WTC11 (cell line): ENCODE measurements at regions not wholly inside any gene's neighbourhood (a gene's known extent, or its start where the extent isn't known, plus 50 kb on each side); places are given as distances from the start of the nearest gene placed in this dataset.

Experiments used
- ATAC-seq: fragments of 200-7000 bp; cut with Tn5 transposase; 2 replicates; pipeline ENCODE4 v1.10.0; 2021; ENCODE audit warnings: mild to moderate bottlenecking, moderate library complexity
- CTCF ChIA-PET: fragments of 300-600 bp; sonication (Branson Sonifier 250); formaldehyde crosslinking; loops from one replicate; lab custom pipeline; 2021; ENCODE audit warnings: antibody characterized with exemption; lab: Charles Lee
- POLR2A ChIA-PET: fragments of 350-600 bp; sonication (Branson Sonifier 250); formaldehyde crosslinking; loops from one replicate; lab custom pipeline; 2021; ENCODE audit warnings: antibody characterized with exemption; lab: Charles Lee
- DNase-seq: peaks from one replicate; pipeline ENCODE4 v3.0.0; 2021; ENCODE audit warnings: low spot score
- H3K27ac Mint-ChIP-seq: 2 replicates; pipeline ENCODE4 v1.8.0; 2021; ENCODE audit warnings: mixed read lengths
- H3K27me3 Mint-ChIP-seq: 2 replicates; pipeline ENCODE4 v1.8.0; 2021; ENCODE audit warnings: low read depth, mild to moderate bottlenecking, moderate library complexity, mixed read lengths
- H3K36me3 Mint-ChIP-seq: 2 replicates; pipeline ENCODE4 v1.8.0; 2021; ENCODE audit warnings: mixed read lengths
- H3K4me1 Mint-ChIP-seq: 2 replicates; pipeline ENCODE4 v1.8.0; 2022; ENCODE audit warnings: mixed read lengths
- H3K4me3 Mint-ChIP-seq: 2 replicates; pipeline ENCODE4 v1.8.0; 2021; ENCODE audit warnings: mild to moderate bottlenecking, moderate library complexity, mixed read lengths
- H3K9me3 Mint-ChIP-seq: 2 replicates; pipeline ENCODE4 v1.8.0; 2021; ENCODE audit warnings: mixed read lengths
- CBFB ChIP-seq: sonication (generic); formaldehyde crosslinking; IDR thresholded peaks from 2 replicates; pipeline ENCODE4 v1.8.1; 2022; ENCODE audit warnings: mild to moderate bottlenecking, low read depth, missing genetic modification reagents
- E2F4 ChIP-seq: sonication (generic); formaldehyde crosslinking; IDR thresholded peaks from 2 replicates; pipeline ENCODE4 v1.8.1; 2022; ENCODE audit warnings: low read depth, mild to moderate bottlenecking, moderate library complexity, missing genetic modification reagents, borderline replicate concordance
- ELF4 ChIP-seq: sonication (generic); formaldehyde crosslinking; IDR thresholded peaks from 2 replicates; pipeline ENCODE4 v1.8.1; 2022; ENCODE audit warnings: low read depth, mild to moderate bottlenecking, moderate library complexity, missing genetic modification reagents
- EMX1 ChIP-seq: fragments of 250-450 bp; sonication (Bioruptor Pico); IDR thresholded peaks from 2 replicates; pipeline ENCODE4 v1.8.0; 2021; ENCODE audit warnings: mild to moderate bottlenecking
- FOXP4 ChIP-seq: sonication (generic); formaldehyde crosslinking; IDR thresholded peaks from 2 replicates; pipeline ENCODE4 v1.8.0; 2022; ENCODE audit warnings: mild to moderate bottlenecking, missing genetic modification reagents
- GABPB1 ChIP-seq: sonication (generic); formaldehyde crosslinking; IDR thresholded peaks from 2 replicates; pipeline ENCODE4 v1.8.1; 2023; ENCODE audit warnings: mild to moderate bottlenecking, missing genetic modification reagents
- HMGA2 ChIP-seq: fragments of 250-450 bp; sonication (Bioruptor Pico); IDR thresholded peaks from 2 replicates; pipeline ENCODE4 v1.4.0; 2021; ENCODE audit warnings: mild to moderate bottlenecking, moderate library complexity
- IRF2 ChIP-seq: sonication (generic); formaldehyde crosslinking; IDR thresholded peaks from 2 replicates; pipeline ENCODE4 v1.8.0; 2022; ENCODE audit warnings: low read depth, missing genetic modification reagents, borderline replicate concordance
- JAZF1 ChIP-seq: fragments of 250-450 bp; sonication (Bioruptor Pico); IDR thresholded peaks from 2 replicates; pipeline ENCODE4 v1.9.0; 2021; ENCODE audit warnings: moderate library complexity, mild to moderate bottlenecking, inconsistent platforms
- KAT7 ChIP-seq: sonication (generic); formaldehyde crosslinking; IDR thresholded peaks from 2 replicates; pipeline ENCODE4 v1.8.1; 2023; ENCODE audit warnings: missing genetic modification reagents, mild to moderate bottlenecking, borderline replicate concordance
- NFE2L1 ChIP-seq: sonication (generic); formaldehyde crosslinking; IDR thresholded peaks from 2 replicates; pipeline ENCODE4 v1.8.1; 2023; ENCODE audit warnings: missing genetic modification reagents
- PRRX2 ChIP-seq: fragments of 250-450 bp; sonication (Bioruptor Pico); IDR thresholded peaks from 2 replicates; pipeline ENCODE4 v1.8.0; 2021; ENCODE audit warnings: mild to moderate bottlenecking
- TEAD4 ChIP-seq: sonication (generic); formaldehyde crosslinking; IDR thresholded peaks from 2 replicates; pipeline ENCODE4 v1.8.0; 2022; ENCODE audit warnings: mild to moderate bottlenecking, missing genetic modification reagents
- TP53 ChIP-seq: sonication (generic); formaldehyde crosslinking; IDR thresholded peaks from 2 replicates; pipeline ENCODE4 v1.8.1; 2023; ENCODE audit warnings: mild to moderate bottlenecking, missing genetic modification reagents
- ZNF138 ChIP-seq: sonication (generic); formaldehyde crosslinking; conservative IDR thresholded peaks from 2 replicates; pipeline ENCODE4 v1.8.1; 2022; ENCODE audit warnings: mild to moderate bottlenecking, moderate library complexity, missing genetic modification reagents
- ZNF263 ChIP-seq: sonication (generic); formaldehyde crosslinking; IDR thresholded peaks from 2 replicates; pipeline ENCODE4 v1.8.1; 2022; ENCODE audit warnings: low read depth, mild to moderate bottlenecking, moderate library complexity, missing genetic modification reagents
- ZNF671 ChIP-seq: fragments of 250-450 bp; sonication (Bioruptor Pico); IDR thresholded peaks from 2 replicates; pipeline ENCODE4 v1.8.0; 2021; ENCODE audit warnings: mild to moderate bottlenecking
- TF ChIP-seq, protein P1 (sequence below): fragments of 250-450 bp; sonication (Bioruptor Pico); IDR thresholded peaks from 2 replicates; pipeline ENCODE4 v1.8.0; 2021; ENCODE audit warnings: mild to moderate bottlenecking
- TF ChIP-seq, protein P2 (sequence below): sonication (generic); formaldehyde crosslinking; IDR thresholded peaks from 2 replicates; pipeline ENCODE4 v1.8.0; 2022; ENCODE audit warnings: missing genetic modification reagents

DNA sequence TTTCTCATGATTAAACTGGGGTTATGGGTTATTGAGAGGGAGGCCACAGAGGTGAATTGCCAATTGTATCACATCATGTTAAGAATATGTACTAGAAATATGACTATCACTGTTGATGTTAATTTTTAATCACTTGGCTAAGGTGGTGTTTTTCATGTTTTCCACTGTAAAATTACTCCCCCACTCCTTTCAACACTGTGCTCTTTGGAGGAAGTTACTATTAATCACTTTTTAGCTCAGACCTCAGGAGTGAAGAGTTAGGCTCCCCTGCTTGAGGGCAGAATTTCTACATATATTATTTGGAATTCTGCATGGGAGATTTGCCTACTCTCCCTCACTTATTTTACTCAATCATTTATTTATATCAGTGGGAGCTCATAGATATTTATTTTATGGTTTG is 76.0 kb upstream of the OSR1 start:
- CTCF ChIA-PET, result no interaction called here
- peaks cover 8% of the 10 kb centered on the region for H3K4me1 Mint-ChIP-seq
- ATAC-seq, result no peak

DNA sequence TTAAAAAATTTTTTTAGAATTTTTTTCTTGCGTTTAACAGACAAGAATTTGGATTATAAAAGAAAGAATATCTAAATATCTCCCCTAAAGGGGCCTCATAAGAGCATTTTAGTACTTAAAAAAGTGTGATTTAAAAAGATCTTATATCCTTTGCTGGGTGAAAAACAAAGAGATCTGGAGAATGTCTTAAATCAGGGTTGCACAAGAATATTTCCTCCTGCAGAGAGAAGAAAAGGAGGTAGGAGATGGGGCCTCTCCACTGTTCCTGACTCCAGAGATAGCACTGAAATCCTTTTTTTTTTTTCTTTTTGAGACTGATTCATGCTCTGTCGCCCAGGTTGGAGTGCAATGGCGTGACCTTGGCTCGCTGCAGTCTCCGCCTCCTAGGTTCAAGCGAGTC is 68.5 kb upstream of the OSR1 start:
- DNase-seq, result no peak
- H3K4me3 Mint-ChIP-seq, result no peak overlapping the region
- peaks cover 23% of the 10 kb centered on the region for H3K4me1 Mint-ChIP-seq
- H3K27me3 Mint-ChIP-seq, result no peaks in the 10 kb centered on the region
- ChIA-PET POLR2A (no interaction called here), CTCF (interaction anchor here (1.3 kb wide), 1 partner anchor 319 kb away, joined by 4 read pairs; no protein-coding TSS in a partner anchor)
- no peak for ATAC-seq
- no peak overlapping the region for H3K27ac Mint-ChIP-seq
- H3K9me3 Mint-ChIP-seq, result no peaks in the 10 kb centered on the region
- TF ChIP-seq ZNF671 (CRISPR knock-in tag) (no peak), ZNF263 (CRISPR knock-in tag) (no peak), PRRX2 (CRISPR knock-in tag) (no peak)
- TF ChIP-seq, protein P1, sequence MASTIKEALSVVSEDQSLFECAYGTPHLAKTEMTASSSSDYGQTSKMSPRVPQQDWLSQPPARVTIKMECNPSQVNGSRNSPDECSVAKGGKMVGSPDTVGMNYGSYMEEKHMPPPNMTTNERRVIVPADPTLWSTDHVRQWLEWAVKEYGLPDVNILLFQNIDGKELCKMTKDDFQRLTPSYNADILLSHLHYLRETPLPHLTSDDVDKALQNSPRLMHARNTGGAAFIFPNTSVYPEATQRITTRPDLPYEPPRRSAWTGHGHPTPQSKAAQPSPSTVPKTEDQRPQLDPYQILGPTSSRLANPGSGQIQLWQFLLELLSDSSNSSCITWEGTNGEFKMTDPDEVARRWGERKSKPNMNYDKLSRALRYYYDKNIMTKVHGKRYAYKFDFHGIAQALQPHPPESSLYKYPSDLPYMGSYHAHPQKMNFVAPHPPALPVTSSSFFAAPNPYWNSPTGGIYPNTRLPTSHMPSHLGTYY (CRISPR knock-in tag), result no peak
- TF ChIP-seq, protein P2, sequence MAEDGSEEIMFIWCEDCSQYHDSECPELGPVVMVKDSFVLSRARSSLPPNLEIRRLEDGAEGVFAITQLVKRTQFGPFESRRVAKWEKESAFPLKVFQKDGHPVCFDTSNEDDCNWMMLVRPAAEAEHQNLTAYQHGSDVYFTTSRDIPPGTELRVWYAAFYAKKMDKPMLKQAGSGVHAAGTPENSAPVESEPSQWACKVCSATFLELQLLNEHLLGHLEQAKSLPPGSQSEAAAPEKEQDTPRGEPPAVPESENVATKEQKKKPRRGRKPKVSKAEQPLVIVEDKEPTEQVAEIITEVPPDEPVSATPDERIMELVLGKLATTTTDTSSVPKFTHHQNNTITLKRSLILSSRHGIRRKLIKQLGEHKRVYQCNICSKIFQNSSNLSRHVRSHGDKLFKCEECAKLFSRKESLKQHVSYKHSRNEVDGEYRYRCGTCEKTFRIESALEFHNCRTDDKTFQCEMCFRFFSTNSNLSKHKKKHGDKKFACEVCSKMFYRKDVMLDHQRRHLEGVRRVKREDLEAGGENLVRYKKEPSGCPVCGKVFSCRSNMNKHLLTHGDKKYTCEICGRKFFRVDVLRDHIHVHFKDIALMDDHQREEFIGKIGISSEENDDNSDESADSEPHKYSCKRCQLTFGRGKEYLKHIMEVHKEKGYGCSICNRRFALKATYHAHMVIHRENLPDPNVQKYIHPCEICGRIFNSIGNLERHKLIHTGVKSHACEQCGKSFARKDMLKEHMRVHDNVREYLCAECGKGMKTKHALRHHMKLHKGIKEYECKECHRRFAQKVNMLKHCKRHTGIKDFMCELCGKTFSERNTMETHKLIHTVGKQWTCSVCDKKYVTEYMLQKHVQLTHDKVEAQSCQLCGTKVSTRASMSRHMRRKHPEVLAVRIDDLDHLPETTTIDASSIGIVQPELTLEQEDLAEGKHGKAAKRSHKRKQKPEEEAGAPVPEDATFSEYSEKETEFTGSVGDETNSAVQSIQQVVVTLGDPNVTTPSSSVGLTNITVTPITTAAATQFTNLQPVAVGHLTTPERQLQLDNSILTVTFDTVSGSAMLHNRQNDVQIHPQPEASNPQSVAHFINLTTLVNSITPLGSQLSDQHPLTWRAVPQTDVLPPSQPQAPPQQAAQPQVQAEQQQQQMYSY (CRISPR knock-in tag), result no peak
- no peaks in the 10 kb centered on the region for H3K36me3 Mint-ChIP-seq

More for the DNA sequence above, 76.0 kb upstream of the OSR1 start:
- no peak overlapping the region for H3K27ac Mint-ChIP-seq
- no peak overlapping the region for H3K4me3 Mint-ChIP-seq
- no peaks in the 10 kb centered on the region for H3K9me3 Mint-ChIP-seq
- H3K27me3 Mint-ChIP-seq, result no peaks in the 10 kb centered on the region
- no peaks in the 10 kb centered on the region for H3K36me3 Mint-ChIP-seq
- TF ChIP-seq ZNF263 (CRISPR knock-in tag) (no peak), KAT7 (CRISPR knock-in tag) (no peak), HMGA2 (no peak)
- TF ChIP-seq, all 79 proteins: peak for 0
- DNase-seq, result no peak
- POLR2A ChIA-PET, result no interaction called here

GRCh38 chr2:19426144-19426543 is 67.7 kb upstream of the OSR1 start:
- ChIA-PET POLR2A (interaction anchor here (1.0 kb wide), 1 partner anchor 24 kb away, joined by 3 read pairs; no protein-coding TSS in a partner anchor), CTCF (interaction anchor here (1.3 kb wide), 1 partner anchor 320 kb away, joined by 4 read pairs; no protein-coding TSS in a partner anchor)
- peak; percentile 57 for ATAC-seq
- H3K27ac Mint-ChIP-seq, result peak overlapping the region; percentile 12
- no peaks in the 10 kb centered on the region for H3K9me3 Mint-ChIP-seq
- H3K4me1 Mint-ChIP-seq, result peaks cover 23% of the 10 kb centered on the region
- no peaks in the 10 kb centered on the region for H3K27me3 Mint-ChIP-seq
- H3K36me3 Mint-ChIP-seq, result no peaks in the 10 kb centered on the region
- no peak for DNase-seq
- no peak for TF ChIP-seq IRF2 (CRISPR knock-in tag)
- TF ChIP-seq GABPB1, result no peak
- TF ChIP-seq CBFB, result no peak
- TF ChIP-seq E2F4 (CRISPR knock-in tag), result no peak
- no peak for TF ChIP-seq NFE2L1 (CRISPR knock-in tag)
- no peak for TF ChIP-seq TEAD4 (CRISPR knock-in tag)
- H3K4me3 Mint-ChIP-seq, result peak overlapping the region; percentile 0; the same call in 1 of the 2 replicates

DNA sequence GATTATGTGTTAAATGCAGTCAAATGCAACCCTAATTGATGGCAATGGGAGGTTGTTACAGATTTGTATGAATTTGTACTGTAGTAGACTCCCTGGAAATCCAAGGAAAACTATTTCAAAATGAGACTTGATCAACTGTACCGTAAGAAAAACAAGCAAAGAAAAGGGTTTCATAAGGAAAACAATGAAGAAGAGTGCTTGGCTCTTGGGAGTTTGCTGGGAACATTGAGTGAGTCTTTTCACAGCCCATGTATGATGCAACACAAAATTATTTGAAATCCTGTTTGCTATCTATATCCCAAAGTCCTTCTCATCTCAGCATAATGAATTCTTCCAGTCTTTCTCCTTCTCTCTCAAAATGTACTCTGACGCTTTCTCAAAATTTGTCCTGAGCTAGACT is 67.0 kb upstream of the OSR1 start:
- peaks cover 23% of the 10 kb centered on the region for H3K4me1 Mint-ChIP-seq
- ChIA-PET CTCF (interaction anchor here (1.3 kb wide), 1 partner anchor 321 kb away, joined by 4 read pairs; no protein-coding TSS in a partner anchor), POLR2A (interaction anchor here (1.0 kb wide), 1 partner anchor 25 kb away, joined by 3 read pairs; no protein-coding TSS in a partner anchor)
- H3K9me3 Mint-ChIP-seq, result no peaks in the 10 kb centered on the region
- TF ChIP-seq JAZF1 (CRISPR knock-in tag) (no peak), ELF4 (CRISPR knock-in tag) (no peak), FOXP4 (CRISPR knock-in tag) (no peak), IRF2 (CRISPR knock-in tag) (no peak), TP53 (CRISPR knock-in tag) (no peak), EMX1 (CRISPR knock-in tag) (no peak), ZNF138 (no peak)
- TF ChIP-seq, protein P1 (CRISPR knock-in tag), result no peak
- no peak for ATAC-seq
- no peaks in the 10 kb centered on the region for H3K36me3 Mint-ChIP-seq
- no peak for DNase-seq
- H3K27me3 Mint-ChIP-seq, result no peaks in the 10 kb centered on the region
- peak overlapping the region; percentile 65; the same call in 1 of the 2 replicates for H3K27ac Mint-ChIP-seq
- H3K4me3 Mint-ChIP-seq, result peak overlapping the region; percentile 0; the same call in 1 of the 2 replicates
